ENCODE measurements at regions not wholly inside any gene's neighbourhood (a gene's known extent, or its start where the extent isn't known, plus 50 kb on each side); places are given as distances from the start of the nearest gene placed in this dataset.

DNA sequence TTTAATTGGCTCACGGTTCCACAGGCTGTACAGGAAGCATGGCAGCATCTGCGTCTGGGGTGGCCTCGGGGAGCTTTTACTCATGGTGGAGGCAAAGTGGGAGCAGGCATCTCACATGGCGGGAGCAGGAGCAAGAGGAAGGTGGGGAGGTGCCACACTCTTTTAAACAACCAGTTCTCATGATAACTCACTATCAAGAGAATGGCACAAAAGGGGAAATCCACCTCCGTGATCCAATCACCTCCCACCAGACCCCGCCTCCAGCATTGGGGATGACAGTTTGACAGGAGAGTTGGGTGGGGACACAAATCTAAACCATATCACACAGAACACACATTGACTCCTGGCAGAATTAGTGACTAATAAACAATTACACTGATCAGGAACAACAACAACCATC, 68.6 kb upstream of the ACKR3 start:
- TF ChIP-seq TCF7L2 (IDR thresholded peaks at IDR 0.05; ENCODE audit: low read depth, low read length) (no peak), TAF1 (CRISPR knock-in tag; IDR thresholded peaks at IDR 0.05) (no peak), SMC3 (IDR thresholded peaks at IDR 0.05; ENCODE audit: low read length) (no peak), SPEN (CRISPR knock-in tag; IDR thresholded peaks at IDR 0.05; ENCODE audit: low read depth) (no peak), SRF (IDR thresholded peaks at IDR 0.05; ENCODE audit: low read depth, low read length) (no peak), POLR2A (IDR thresholded peaks at IDR 0.05; ENCODE audit: insufficient read depth in 1 of 2, low read depth in 2 of 2, low read length in 2 of 2) (no peak), FOSL2 (CRISPR knock-in tag; IDR thresholded peaks at IDR 0.05) (no peak), ZNF549 (CRISPR knock-in tag; IDR thresholded peaks at IDR 0.05) (no peak), SOX6 (IDR thresholded peaks at IDR 0.05) (no peak), SOX6 (CRISPR knock-in tag; IDR thresholded peaks at IDR 0.05) (no peak), ARNT (IDR thresholded peaks at IDR 0.05) (no peak)
- TF ChIP-seq, protein P1, sequence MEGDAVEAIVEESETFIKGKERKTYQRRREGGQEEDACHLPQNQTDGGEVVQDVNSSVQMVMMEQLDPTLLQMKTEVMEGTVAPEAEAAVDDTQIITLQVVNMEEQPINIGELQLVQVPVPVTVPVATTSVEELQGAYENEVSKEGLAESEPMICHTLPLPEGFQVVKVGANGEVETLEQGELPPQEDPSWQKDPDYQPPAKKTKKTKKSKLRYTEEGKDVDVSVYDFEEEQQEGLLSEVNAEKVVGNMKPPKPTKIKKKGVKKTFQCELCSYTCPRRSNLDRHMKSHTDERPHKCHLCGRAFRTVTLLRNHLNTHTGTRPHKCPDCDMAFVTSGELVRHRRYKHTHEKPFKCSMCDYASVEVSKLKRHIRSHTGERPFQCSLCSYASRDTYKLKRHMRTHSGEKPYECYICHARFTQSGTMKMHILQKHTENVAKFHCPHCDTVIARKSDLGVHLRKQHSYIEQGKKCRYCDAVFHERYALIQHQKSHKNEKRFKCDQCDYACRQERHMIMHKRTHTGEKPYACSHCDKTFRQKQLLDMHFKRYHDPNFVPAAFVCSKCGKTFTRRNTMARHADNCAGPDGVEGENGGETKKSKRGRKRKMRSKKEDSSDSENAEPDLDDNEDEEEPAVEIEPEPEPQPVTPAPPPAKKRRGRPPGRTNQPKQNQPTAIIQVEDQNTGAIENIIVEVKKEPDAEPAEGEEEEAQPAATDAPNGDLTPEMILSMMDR (CRISPR knock-in tag; IDR thresholded peaks at IDR 0.05): no peak
- TF ChIP-seq, protein P2, sequence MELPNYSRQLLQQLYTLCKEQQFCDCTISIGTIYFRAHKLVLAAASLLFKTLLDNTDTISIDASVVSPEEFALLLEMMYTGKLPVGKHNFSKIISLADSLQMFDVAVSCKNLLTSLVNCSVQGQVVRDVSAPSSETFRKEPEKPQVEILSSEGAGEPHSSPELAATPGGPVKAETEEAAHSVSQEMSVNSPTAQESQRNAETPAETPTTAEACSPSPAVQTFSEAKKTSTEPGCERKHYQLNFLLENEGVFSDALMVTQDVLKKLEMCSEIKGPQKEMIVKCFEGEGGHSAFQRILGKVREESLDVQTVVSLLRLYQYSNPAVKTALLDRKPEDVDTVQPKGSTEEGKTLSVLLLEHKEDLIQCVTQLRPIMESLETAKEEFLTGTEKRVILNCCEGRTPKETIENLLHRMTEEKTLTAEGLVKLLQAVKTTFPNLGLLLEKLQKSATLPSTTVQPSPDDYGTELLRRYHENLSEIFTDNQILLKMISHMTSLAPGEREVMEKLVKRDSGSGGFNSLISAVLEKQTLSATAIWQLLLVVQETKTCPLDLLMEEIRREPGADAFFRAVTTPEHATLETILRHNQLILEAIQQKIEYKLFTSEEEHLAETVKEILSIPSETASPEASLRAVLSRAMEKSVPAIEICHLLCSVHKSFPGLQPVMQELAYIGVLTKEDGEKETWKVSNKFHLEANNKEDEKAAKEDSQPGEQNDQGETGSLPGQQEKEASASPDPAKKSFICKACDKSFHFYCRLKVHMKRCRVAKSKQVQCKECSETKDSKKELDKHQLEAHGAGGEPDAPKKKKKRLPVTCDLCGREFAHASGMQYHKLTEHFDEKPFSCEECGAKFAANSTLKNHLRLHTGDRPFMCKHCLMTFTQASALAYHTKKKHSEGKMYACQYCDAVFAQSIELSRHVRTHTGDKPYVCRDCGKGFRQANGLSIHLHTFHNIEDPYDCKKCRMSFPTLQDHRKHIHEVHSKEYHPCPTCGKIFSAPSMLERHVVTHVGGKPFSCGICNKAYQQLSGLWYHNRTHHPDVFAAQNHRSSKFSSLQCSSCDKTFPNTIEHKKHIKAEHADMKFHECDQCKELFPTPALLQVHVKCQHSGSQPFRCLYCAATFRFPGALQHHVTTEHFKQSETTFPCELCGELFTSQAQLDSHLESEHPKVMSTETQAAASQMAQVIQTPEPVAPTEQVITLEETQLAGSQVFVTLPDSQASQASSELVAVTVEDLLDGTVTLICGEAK (IDR thresholded peaks at IDR 0.05): no peak
- TF ChIP-seq, protein P2 (CRISPR knock-in tag; IDR thresholded peaks at IDR 0.05): no peak
- TF ChIP-seq, protein P3, sequence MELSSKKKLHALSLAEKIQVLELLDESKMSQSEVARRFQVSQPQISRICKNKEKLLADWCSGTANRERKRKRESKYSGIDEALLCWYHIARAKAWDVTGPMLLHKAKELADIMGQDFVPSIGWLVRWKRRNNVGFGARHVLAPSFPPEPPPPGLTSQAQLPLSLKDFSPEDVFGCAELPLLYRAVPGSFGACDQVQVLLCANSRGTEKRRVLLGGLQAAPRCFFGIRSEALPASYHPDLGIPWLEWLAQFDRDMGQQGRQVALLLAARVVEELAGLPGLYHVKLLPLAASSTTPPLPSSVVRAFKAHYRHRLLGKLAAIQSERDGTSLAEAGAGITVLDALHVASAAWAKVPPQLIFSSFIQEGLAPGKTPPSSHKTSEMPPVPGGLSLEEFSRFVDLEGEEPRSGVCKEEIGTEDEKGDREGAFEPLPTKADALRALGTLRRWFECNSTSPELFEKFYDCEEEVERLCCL (CRISPR knock-in tag; IDR thresholded peaks at IDR 0.05; ENCODE audit: borderline replicate concordance): no peak
